ENCODE measurements at regions not wholly inside any gene's neighbourhood (a gene's known extent, or its start where the extent isn't known, plus 50 kb on each side); places are given as distances from the start of the nearest gene placed in this dataset.

DNA sequence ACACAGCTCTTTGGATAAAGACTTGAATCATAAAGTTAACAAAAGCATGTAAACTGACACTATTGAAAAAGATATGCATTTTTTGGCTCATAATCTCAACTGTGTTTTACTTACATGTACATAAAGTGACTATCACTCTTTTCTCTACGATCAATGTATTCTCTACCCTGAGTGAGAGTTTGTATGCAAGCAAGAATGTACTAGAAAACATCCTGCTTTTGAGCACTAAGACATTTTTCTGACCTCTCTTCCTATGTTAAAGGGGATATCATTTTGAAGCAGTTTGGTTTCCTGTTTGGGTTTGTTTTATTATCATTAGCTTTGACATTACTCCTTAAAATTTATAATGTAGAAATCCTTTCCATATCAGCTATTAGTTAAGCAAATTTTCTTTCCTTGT is 910.8 kb downstream of the C6orf118 start:
- TF ChIP-seq, protein P1, sequence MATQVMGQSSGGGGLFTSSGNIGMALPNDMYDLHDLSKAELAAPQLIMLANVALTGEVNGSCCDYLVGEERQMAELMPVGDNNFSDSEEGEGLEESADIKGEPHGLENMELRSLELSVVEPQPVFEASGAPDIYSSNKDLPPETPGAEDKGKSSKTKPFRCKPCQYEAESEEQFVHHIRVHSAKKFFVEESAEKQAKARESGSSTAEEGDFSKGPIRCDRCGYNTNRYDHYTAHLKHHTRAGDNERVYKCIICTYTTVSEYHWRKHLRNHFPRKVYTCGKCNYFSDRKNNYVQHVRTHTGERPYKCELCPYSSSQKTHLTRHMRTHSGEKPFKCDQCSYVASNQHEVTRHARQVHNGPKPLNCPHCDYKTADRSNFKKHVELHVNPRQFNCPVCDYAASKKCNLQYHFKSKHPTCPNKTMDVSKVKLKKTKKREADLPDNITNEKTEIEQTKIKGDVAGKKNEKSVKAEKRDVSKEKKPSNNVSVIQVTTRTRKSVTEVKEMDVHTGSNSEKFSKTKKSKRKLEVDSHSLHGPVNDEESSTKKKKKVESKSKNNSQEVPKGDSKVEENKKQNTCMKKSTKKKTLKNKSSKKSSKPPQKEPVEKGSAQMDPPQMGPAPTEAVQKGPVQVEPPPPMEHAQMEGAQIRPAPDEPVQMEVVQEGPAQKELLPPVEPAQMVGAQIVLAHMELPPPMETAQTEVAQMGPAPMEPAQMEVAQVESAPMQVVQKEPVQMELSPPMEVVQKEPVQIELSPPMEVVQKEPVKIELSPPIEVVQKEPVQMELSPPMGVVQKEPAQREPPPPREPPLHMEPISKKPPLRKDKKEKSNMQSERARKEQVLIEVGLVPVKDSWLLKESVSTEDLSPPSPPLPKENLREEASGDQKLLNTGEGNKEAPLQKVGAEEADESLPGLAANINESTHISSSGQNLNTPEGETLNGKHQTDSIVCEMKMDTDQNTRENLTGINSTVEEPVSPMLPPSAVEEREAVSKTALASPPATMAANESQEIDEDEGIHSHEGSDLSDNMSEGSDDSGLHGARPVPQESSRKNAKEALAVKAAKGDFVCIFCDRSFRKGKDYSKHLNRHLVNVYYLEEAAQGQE (IDR thresholded peaks at IDR 0.05; ENCODE audit: insufficient read depth in 1 of 2, low read depth in 2 of 2, low read length in 2 of 2) = no peak
- TF ChIP-seq FOXP2 (optimal IDR thresholded peaks at IDR 0.05; ENCODE audit: borderline replicate concordance, extremely low read depth, extremely low read length, insufficient read depth) (no peak), POLR2AphosphoS5 (IDR thresholded peaks at IDR 0.05; ENCODE audit: low read depth, low read length) (no peak), TAF1 (IDR thresholded peaks at IDR 0.05; ENCODE audit: borderline replicate concordance, insufficient read depth, low read length) (no peak)

DNA sequence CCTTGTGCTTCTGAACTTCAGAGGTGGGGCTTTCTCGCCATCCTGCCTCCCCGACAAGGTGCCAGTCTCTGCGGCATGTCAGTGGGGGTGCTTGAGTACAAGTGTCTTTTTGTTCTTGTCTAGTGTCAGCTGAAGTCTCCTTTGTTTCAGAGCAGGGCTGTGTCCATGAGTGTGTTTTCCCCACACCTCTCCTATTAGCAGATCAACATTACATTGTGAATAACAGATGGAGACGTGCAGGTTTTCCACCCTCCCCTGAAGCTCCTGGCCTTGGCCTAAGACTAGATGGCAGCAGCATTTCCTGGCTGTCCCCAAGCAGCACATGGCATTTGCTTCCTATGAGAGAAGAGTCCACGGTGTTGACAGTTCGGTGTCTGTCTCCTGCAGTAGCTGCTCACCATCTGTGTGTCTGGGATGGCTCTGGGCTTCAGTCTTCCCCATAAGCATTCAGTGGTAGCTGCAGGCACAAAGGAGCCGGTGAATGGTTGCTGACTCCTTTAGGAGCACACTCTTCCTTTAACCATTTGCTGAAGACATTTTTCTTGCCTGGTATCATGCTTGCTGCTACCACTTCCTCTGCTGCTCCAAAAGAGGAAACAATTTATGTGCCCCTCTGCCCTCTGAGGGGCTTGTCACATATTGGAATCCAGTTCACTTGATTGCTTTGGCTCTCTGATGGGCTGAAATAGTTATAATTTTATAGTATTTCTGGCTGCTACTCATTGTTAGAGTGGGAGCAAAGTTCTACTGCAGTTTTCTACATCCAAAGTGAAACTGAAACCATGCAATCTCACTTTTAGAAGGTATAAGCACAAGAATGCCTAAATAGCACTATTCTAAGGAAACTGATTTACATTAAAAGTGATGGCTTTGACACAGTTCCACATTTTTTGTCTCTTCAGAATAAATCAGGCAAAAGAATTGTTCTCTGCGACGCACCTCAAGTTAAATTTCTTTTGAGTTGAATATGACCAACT is 913.0 kb downstream of the C6orf118 start:
- TF ChIP-seq TAF1 (IDR thresholded peaks at IDR 0.05; ENCODE audit: borderline replicate concordance, insufficient read depth, low read length) (no peak), POLR2AphosphoS5 (IDR thresholded peaks at IDR 0.05; ENCODE audit: low read depth, low read length) (no peak), FOXP2 (optimal IDR thresholded peaks at IDR 0.05; ENCODE audit: borderline replicate concordance, extremely low read depth, extremely low read length, insufficient read depth) (no peak), SIN3A (IDR thresholded peaks at IDR 0.05; ENCODE audit: borderline replicate concordance, insufficient read depth, low read length) (no peak)
- TF ChIP-seq, protein P1 (IDR thresholded peaks at IDR 0.05; ENCODE audit: insufficient read depth in 1 of 2, low read depth in 2 of 2, low read length in 2 of 2) = no peak

DNA sequence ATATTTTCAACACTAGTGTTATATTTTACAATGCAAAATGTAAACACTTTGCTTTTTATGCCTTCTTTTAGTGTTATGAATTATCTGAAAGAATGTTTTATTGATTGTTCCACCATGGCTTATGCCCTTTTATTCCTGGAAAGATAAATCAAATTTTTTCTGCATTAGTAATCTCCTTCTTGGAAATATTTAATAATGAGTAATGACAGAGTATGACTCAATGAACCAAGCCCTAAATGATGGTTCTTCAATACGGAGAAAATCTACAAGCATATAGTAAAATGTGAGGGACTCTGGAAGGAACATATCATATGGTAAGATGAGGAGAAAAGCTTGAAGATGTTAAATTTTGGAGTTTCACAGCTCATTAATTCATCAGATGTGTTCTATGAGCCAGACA is 929.6 kb downstream of the C6orf118 start:
- TF ChIP-seq POLR2AphosphoS5 (IDR thresholded peaks at IDR 0.05; ENCODE audit: low read depth, low read length) (no peak), SIN3A (IDR thresholded peaks at IDR 0.05; ENCODE audit: borderline replicate concordance, insufficient read depth, low read length) (no peak), FOXP2 (optimal IDR thresholded peaks at IDR 0.05; ENCODE audit: borderline replicate concordance, extremely low read depth, extremely low read length, insufficient read depth) (no peak), TAF1 (IDR thresholded peaks at IDR 0.05; ENCODE audit: borderline replicate concordance, insufficient read depth, low read length) (no peak)
- TF ChIP-seq, protein P1 (IDR thresholded peaks at IDR 0.05; ENCODE audit: insufficient read depth in 1 of 2, low read depth in 2 of 2, low read length in 2 of 2) = no peak

DNA sequence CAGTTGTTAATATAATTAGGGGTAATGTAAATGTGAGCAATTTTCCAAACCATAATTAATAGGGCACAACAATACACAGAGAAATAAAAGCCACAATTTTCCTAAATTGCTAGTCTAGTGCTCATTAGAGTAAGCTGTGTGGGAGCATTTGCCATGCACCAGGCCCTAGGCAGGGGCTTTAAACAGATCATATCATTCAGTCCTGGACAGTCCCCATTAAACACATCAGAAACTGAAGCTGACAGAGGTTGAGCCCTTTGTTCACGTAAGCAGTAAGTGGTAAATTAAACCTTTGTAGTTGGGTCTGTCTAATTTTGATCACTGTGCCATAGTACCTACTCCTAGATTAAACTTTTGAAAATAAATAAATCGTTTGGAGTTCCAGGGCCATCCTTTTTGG is 931.1 kb downstream of the C6orf118 start:
- TF ChIP-seq SIN3A (IDR thresholded peaks at IDR 0.05; ENCODE audit: borderline replicate concordance, insufficient read depth, low read length) (no peak), FOXP2 (optimal IDR thresholded peaks at IDR 0.05; ENCODE audit: borderline replicate concordance, extremely low read depth, extremely low read length, insufficient read depth) (no peak), TAF1 (IDR thresholded peaks at IDR 0.05; ENCODE audit: borderline replicate concordance, insufficient read depth, low read length) (no peak)

DNA sequence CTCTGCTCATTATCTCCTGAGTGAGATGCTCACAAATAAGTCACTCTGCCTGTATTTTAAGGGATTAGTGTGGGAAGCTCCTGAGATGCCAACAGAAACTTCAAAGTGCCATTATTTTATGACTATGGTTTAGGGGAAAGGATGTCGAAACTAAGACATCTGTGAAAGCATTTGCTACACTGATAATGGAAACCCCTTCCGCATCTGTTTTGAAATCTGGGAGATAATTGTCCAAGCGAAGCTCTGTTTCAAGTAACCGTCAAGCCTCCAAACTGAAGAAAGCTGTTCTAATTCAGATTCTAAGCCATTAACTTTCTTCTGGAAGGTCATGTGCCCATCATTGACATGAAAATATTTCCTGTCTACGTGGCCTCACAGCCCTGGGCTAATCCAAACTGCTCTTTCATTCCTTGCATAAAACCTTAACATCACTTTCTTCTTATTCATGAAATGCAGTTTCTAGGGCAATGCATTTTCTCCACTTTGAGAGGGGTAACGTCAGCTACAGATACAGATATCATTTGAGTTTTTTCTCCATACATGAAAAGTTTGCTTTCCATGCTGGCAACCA is 932.0 kb downstream of the C6orf118 start:
- TF ChIP-seq SIN3A (IDR thresholded peaks at IDR 0.05; ENCODE audit: borderline replicate concordance, insufficient read depth, low read length) (no peak), POLR2AphosphoS5 (IDR thresholded peaks at IDR 0.05; ENCODE audit: low read depth, low read length) (no peak), TAF1 (IDR thresholded peaks at IDR 0.05; ENCODE audit: borderline replicate concordance, insufficient read depth, low read length) (no peak), FOXP2 (optimal IDR thresholded peaks at IDR 0.05; ENCODE audit: borderline replicate concordance, extremely low read depth, extremely low read length, insufficient read depth) (no peak)
- TF ChIP-seq, protein P1 (IDR thresholded peaks at IDR 0.05; ENCODE audit: insufficient read depth in 1 of 2, low read depth in 2 of 2, low read length in 2 of 2) = no peak
